Germinal center (tissue), 1 donor: ENCODE measurements at regions not wholly inside any gene's neighbourhood (a gene's known extent, or its start where the extent isn't known, plus 50 kb on each side); places are given as distances from the start of the nearest gene placed in this dataset.
"Not testable (repeated sequence)": the region's sequence is repeated elsewhere in the genome, so short reads cannot be mapped to it uniquely, and the experiment has no call there.

Experiments
- DNase-seq: peaks from one replicate; pipeline ENCODE4 v3.0.0; 2012; ENCODE audit warnings: mixed read lengths, low spot score

- no peak for DNase-seq
Observed at GRCh38 chr12:5165296-5165970, 121.8 kb downstream of the KCNA5 start.

GRCh38 chr12:5166976-5167375 is 123.3 kb downstream of the KCNA5 start:
- no peak for DNase-seq

- no peak for DNase-seq
Observed at GRCh38 chr12:5168148-5168547, 124.5 kb downstream of the KCNA5 start.

GRCh38 chr12:5170844-5171243 is 127.2 kb downstream of the KCNA5 start:
- no peak for DNase-seq

- DNase-seq, result no peak
Observed at GRCh38 chr12:5171701-5172100, 128.0 kb downstream of the KCNA5 start.

- no peak for DNase-seq
Observed at GRCh38 chr12:5172886-5173285, 129.2 kb downstream of the KCNA5 start.

- no peak for DNase-seq
Observed at GRCh38 chr12:5173511-5174011, 129.9 kb downstream of the KCNA5 start.

- DNase-seq, result not testable (repeated sequence)
Observed at GRCh38 chr12:5175415-5175814, 131.7 kb downstream of the KCNA5 start.

- DNase-seq, result no peak
Observed at GRCh38 chr12:5176036-5176435, 132.4 kb downstream of the KCNA5 start.

- no peak for DNase-seq
Observed at GRCh38 chr12:5177096-5177495, 133.4 kb downstream of the KCNA5 start.

- DNase-seq, result no peak
Observed at GRCh38 chr12:5177731-5178130, 134.1 kb downstream of the KCNA5 start.

- no peak for DNase-seq
Observed at GRCh38 chr12:5178571-5178970, 134.9 kb downstream of the KCNA5 start.

GRCh38 chr12:5180496-5180895 is 136.8 kb downstream of the KCNA5 start:
- no peak for DNase-seq

GRCh38 chr12:5184186-5184585 is 140.5 kb downstream of the KCNA5 start:
- DNase-seq, result no peak

- DNase-seq, result no peak
Observed at GRCh38 chr12:5185435-5186069, 141.9 kb downstream of the KCNA5 start.

GRCh38 chr12:5186715-5187114 is 143.0 kb downstream of the KCNA5 start:
- no peak for DNase-seq

- no peak for DNase-seq
Observed at GRCh38 chr12:5187136-5187535, 143.5 kb downstream of the KCNA5 start.

- DNase-seq, result no peak
Observed at GRCh38 chr12:5188472-5188871, 144.8 kb downstream of the KCNA5 start.

GRCh38 chr12:5189173-5189572 is 145.5 kb downstream of the KCNA5 start:
- DNase-seq, result no peak

- DNase-seq, result no peak
Observed at GRCh38 chr12:5191803-5192538, 148.3 kb downstream of the KCNA5 start.

GRCh38 chr12:5192726-5193125 is 149.0 kb downstream of the KCNA5 start:
- no peak for DNase-seq

- no peak for DNase-seq
Observed at GRCh38 chr12:5194306-5194705, 150.6 kb downstream of the KCNA5 start.

GRCh38 chr12:5195244-5195643 is 151.6 kb downstream of the KCNA5 start:
- DNase-seq, result no peak
